Dedifferentiated amniotic fluid mesenchymal stem cell (primary cell): ENCODE measurements at regions not wholly inside any gene's neighbourhood (a gene's known extent, or its start where the extent isn't known, plus 50 kb on each side); places are given as distances from the start of the nearest gene placed in this dataset.

Experiments
- DNase-seq: peaks from one replicate; pipeline ENCODE4 v3.0.0-alpha.2; 2016; ENCODE audit errors: extremely low spot score

GRCh38 chr4:162640152-162640551 is 476.4 kb upstream of the FSTL5 start:
- DNase-seq, result no peak

- DNase-seq, result no peak
These were observed 470.6 kb upstream of the FSTL5 start for GRCh38 chr4:162634390-162634789.

GRCh38 chr4:162622664-162623063 is 458.9 kb upstream of the FSTL5 start:
- DNase-seq, result no peak

DNA sequence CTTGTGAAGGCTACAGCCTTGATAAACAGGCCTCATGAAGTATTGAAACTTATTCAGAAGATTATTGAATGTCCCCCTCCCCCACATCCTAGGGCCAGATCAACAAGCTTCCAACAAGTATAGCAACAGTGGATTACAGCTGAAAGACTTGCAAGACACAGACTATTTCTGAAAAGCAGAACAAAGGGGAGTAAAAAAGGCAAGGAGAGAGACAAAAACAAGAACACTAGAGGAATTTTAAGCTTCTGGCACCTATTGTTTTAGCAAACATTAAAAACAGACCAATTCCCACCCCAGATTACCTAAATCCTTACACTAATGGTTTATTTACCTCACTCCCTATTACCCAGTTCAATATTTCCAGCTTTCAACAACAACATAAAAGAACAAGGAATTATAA is 446.3 kb upstream of the FSTL5 start:
- DNase-seq, result no peak

DNA sequence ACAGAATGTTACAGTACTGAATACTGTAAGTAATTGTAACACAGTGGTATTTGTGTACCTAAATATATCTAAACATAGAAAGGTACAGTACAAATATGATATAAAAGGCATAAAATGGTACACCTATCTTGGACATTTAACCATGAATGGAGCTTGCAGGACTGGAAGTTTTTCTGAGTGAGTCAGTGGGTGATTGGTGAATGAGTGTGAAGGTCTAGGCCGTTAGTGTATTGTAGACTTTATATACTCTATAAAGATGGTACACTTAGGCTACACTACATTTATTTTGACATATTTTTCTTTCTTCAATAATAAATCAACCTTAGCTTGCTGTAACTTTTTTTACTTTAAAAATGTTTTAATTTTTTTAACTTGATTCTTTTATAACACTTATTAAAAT is 422.5 kb upstream of the FSTL5 start:
- DNase-seq, result no peak

DNA sequence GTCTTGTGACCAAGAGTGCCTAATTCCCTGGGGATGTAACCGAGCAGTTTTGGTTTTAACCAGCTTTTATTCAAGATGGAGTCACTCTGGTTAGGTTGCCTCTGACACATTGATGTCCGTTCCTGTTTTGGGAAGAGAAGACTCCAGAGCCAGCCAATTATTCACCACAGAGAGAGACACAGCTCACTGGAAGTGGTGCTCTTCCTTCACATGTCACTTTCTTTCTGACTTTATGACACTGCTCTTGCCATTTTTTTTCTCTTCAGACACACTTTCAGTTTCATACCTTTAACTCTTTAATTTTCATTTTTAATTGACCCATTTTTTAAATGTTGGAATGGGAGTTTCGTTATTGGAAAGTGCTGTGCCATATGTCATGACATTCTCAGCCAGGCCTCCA is 418.4 kb upstream of the FSTL5 start:
- no peak for DNase-seq

GRCh38 chr4:162565730-162566129 is 401.9 kb upstream of the FSTL5 start:
- DNase-seq, result no peak

DNA sequence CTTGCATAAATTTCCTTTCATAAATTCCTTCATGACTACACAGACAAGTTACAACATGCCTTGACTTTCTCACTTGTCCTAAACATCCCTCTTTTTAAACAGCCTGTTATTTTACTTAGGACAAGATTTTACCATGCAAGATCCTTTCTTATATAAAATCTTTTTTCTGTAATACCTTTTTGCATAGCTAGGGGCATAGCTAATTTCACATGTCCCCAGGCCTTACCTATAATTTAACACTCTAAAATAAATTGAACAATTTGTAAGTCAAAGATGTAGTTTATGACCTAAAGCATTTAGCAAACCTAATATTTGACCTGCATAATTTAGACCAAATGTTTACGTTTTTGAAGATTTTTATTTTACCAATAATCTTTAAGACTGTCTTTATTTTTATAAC is 396.3 kb upstream of the FSTL5 start:
- DNase-seq, result no peak

DNA sequence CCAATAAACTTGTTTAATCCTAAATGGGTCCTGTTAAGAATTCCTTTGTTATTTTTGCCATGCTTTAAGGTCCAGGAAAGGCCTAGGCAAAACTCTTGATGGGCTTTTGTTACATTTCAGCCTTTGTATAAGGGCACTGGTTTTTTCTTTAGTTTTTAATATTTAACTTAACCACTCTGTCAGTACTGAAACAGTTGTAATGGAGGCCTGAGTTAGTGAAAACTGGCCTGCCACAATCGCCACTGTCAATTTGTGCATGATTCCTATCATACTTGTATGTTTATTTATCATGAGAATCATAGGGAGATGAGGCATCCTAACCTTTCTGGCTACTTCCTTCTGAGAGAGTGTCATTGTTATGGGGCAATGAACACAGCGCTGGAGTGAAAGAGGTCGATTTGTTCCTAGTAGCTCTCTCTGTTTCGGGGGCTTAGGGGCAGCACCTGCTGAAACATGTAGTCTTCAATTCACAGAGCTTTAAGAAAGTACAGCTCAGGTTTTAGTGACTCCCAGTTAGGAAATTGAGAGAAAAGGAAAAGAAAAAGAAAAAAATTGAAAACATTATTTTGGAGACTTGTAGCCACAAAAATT is 393.8 kb upstream of the FSTL5 start:
- DNase-seq, result no peak

DNA sequence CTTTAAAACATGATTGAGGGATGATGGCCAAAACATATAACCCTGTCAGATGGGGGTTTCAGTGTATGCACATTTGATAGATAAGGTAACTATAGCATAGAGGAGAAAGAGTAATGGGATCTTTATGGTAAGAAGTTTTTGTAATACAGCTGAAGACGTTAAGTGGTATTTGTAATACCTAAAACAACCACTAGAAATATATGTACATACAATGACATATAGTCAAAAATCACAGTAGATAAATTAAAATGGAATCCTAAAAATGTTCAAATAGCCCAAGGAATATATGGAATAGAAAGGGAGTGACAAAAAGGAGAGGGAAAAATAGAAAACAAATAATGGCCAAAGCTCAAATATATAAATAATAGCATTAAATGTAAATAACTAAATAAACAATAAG is 371.3 kb upstream of the FSTL5 start:
- DNase-seq, result no peak

DNA sequence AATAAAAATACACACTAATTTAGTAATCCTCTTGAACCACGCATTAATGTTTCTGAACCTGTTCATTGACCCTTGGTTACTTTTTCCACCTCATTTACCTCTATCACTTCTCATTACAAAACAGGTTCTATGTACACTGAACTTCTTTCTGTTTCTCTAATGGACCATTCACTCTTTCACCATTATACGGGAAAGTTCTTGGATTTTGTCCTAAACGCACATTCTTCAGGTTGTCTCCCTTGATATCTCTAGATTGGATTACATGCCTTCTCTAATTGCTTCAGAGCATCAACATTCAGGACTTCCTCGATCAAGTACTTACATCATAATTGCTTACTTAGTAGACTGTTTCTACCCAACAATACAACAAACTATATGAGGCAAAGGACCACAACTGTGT is 359.4 kb upstream of the FSTL5 start:
- no peak for DNase-seq

GRCh38 chr4:162522724-162523123 is 358.9 kb upstream of the FSTL5 start:
- no peak for DNase-seq

GRCh38 chr4:162510937-162511336 is 347.1 kb upstream of the FSTL5 start:
- DNase-seq, result no peak

DNA sequence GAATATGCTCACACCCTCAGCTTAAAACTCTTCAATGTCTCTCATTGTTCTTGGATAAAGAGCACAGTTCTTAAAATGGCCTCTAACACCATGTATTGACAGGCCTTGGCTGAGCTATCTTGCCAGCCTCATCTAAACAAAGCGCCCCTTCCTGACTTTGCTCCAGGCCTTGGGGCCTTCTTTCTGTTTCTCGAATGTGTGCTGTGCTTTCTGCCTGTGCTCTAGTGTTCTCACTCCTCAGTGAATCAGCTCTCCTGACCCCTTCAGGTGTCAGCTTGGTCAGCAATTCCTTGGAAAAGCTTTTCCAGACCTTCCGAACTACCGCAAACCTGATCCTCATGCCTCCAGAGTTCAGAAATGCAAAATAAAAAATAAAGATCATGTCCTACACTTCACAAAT is 346.3 kb upstream of the FSTL5 start:
- DNase-seq, result no peak

- no peak for DNase-seq
These were observed 345.5 kb upstream of the FSTL5 start for GRCh38 chr4:162509333-162509732.

GRCh38 chr4:162506253-162506652 is 342.5 kb upstream of the FSTL5 start:
- DNase-seq, result peak; percentile 37

- no peak for DNase-seq
These were observed 340.1 kb upstream of the FSTL5 start for GRCh38 chr4:162503868-162504267.

DNA sequence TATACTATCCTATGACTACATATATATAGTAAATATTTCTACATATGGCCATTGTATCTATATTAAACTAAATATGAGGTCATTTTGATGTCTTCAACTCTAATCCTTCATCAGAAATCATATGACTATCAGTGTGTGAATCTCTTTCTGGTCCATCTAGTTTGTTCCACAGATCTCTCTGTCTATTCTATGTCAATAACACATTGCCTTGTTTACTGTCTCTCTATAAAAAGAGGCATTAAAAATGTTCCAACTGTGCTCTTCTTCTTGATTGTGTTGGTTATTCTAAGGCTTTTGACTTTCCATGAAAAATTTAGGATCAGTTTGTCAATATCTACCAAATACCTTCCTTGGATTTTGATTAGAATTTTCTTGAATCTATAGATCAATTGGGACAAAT is 338.3 kb upstream of the FSTL5 start:
- DNase-seq, result no peak

- no peak for DNase-seq
These were observed 335.7 kb upstream of the FSTL5 start for GRCh38 chr4:162499478-162499877.

- no peak for DNase-seq
These were observed 334.4 kb upstream of the FSTL5 start for GRCh38 chr4:162498168-162498567.

GRCh38 chr4:162497564-162498167 is 333.9 kb upstream of the FSTL5 start:
- DNase-seq, result peak; percentile 49

- no peak for DNase-seq
These were observed 331.1 kb upstream of the FSTL5 start for GRCh38 chr4:162494935-162495334.

DNA sequence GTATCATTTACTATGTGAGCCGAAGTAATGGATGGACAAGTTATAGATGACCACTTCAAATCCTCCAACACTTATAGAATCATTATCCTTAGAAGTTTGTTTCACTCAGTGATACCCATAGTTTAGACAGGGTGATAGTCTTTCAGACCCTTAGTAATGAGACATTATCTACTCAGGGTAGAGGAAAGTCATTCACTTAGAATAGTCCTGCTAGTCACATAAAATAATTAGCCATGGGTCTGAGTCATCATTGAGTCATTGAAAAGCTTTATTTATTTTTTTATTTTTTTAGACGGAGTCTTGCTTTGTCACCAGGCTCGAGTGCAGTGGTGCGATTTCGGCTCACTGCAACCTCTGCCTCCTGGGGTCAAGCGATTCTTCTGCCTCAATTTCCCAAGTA is 321.7 kb upstream of the FSTL5 start:
- DNase-seq, result no peak

GRCh38 chr4:162475246-162475645 is 311.4 kb upstream of the FSTL5 start:
- DNase-seq, result no peak
